Right forelimb (tissue), 1 donor: ENCODE measurements at regions not wholly inside any gene's neighbourhood (a gene's known extent, or its start where the extent isn't known, plus 50 kb on each side); places are given as distances from the start of the nearest gene placed in this dataset.

Source experiments
- DNase-seq: peaks from one replicate; pipeline ENCODE4 v3.0.0-alpha.2; 2018

DNA sequence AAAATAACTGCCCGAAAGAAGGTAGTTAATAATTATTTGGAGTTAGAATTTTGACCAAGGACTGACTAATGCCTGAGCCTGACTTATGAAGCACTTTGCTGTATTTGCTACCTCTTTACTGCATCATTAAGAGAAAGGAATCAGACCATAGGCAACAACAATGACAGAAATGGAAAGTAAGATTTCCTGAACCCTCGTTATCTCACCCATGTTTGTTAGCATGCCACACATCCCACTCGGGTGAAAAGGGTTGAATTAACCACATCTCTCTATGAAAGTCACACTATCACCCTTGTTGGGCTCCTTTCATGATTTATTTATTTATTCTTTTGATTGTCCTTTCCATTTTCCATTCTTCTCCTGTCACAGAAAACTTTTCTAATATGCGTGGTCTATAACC, 59.6 kb downstream of the OLIG3 start:
- no peak for DNase-seq

DNA sequence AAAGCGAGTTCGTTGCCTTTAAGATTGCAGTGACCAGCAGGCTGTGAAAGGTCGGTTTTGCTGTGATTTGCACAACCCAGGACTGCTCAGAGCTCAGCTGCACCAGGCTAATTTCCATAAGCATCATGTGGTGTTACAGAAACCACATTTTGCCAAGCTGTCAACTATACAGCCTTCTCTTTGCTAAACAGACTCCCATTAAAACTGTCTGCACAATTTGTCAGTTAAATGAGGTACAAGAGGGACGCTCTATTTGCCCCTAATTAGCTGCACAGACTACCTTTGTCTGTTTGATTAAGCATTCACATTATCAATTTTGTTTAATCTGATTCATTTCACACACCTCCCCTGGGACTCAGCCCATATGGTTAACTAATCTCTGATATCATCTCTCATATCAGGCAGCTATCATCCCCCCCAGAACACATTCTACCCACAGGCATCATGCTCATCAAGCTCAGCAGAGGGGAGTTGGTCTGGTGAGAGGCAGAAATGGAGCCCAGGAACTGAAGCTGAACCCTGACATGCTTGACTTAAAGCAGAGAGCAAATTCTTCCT, 62.1 kb downstream of the OLIG3 start:
- DNase-seq, result no peak

DNA sequence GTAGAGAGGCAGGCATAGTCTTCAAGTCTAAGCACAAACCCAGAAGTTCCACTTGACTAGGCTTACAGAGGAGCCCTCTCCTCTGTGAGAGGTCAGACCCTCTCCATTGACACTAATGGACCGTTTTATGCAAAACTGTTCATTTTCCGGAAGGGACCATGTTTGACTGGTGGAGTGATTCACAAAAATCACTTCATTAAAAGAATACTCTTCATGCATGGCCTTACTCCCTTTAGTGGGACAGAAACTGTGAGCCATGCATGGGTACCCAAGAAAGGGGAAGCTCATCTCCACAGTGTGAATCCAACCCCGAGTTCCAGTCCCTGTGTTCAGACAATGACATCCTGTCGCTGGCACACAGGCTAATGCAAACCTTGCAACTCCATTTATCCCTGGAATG, 63.2 kb downstream of the OLIG3 start:
- no peak for DNase-seq

DNA sequence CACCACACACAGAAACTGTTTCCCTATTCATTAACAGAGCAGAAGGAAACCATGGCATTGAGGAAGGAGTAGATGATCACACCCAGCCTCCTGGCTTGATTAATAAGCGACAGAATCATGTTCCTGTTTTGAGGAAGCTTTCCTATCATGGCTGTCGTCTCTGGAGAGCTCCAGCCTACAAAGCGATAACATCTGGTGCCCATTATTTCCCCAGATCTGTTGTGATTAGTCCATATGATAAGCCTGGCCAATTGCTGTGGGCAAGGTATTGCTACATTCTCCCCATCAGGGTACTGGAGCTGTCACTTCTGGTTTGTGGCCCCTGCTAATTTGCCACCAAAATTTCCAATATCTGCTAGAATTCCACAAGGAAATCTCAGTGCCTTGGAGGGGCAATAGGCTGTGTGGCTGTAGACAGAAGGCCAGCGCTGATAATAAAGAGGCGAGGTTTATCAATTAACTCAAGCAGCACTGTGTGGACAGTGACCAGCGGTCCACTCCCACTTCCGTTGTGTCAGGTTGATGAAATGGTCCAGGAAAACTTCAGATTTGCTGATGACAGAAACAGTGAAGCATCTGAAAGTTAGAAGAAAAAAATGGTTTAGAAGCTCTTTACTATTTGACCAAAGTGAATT, 66.4 kb downstream of the OLIG3 start:
- no peak for DNase-seq

DNA sequence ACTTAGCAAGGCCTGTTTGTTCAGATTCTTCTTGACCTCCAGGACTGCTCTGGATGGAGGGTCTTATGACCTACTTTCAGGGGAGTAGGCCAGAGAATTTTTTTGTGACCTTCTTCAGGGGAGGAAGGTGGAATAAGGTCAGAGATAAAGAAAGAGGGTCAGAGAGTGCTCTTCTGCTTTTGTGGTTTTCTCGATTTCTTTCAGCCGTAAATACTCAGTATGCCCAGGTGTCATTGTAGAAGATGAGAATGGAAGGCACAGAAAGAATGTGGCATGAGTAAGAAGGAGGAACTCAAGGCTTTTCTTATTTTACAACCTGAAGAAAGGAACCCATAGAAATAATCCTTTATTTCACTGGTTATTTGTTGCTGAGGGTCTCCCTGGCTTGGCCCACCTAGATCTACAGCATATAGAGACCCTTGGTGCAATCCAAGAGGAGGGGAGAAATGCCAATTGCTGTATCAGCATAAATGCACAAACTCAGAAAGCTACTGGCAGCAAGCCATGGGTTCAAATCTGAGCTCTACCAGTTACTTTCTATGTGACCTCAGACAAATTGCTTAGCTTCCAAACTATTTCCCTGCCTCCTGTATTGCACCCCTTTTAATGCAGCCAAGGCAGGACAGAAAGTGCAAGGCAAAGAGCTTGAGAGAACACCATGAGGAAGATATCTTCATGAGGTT, 68.0 kb downstream of the OLIG3 start:
- DNase-seq, result no peak

DNA sequence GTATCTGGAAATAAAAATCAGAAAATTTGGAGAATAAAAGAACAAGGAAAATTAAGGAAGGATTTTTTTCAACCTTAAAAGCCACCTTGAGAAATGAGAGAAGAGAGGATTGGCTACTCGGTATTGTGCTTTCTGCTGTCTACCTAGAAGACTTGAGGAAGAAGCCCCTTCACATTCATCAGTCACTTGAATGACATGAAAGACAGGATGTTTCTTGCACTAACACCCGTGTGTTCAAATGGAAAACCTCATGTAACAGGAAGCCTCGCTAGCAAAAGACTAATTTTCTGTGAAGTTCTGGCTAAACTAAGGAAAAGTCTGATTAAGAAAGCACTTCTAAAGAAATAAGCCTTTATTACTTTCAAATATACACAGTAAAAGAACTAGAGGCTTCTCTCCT, 69.9 kb downstream of the OLIG3 start:
- DNase-seq, result no peak

DNA sequence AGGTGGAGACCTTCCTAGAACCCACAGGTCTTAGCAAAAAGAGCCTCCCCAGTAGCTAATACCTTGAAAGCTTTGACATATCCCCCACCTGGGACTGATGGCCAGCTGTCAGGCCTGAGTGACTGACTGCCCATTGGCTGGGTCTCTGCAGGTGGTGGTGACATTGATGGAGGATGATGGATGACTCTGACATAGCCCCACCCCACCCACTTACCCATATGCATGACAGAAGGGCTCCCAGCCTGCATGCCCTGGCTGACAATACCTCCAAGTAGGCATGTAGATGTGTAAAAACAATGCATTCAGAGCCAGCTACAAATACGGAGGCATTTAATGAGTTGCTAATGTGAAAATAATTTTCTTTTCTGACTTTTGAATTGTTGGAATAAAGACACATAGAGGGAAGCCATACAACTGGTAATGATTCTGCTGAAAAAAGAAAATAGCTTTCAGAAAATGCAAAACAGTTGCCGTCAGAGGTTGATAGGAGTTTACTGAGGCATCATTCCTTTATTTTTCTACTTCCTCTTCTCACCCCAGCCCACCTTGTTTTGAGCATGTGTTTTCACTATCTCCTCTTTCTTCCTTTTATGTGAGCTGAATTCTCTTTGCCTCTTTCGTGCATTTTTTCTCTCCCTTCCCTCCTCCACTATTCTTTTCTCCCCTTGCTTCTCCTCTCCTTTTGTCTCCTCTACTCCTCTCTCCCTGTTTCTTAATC, 70.6 kb downstream of the OLIG3 start:
- no peak for DNase-seq

DNA sequence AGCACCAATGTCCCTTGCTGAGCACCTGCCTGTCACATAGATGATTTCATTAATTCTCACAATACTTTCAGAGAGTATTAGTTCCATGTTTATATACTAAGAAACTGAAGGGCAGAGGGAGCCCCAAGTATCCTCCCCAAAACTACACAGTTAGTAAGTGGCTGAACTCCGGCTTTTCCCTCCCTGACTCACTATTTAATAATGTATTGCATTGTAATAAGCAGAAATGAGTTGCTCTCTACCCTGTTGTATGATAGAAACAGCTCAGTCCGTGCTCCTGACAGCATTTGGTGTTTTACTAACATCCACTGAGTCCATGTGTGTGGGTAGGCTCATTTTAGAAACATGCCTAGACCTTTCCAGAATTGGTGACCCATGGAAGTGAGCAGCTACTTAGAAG, 76.8 kb downstream of the OLIG3 start:
- DNase-seq, result no peak

DNA sequence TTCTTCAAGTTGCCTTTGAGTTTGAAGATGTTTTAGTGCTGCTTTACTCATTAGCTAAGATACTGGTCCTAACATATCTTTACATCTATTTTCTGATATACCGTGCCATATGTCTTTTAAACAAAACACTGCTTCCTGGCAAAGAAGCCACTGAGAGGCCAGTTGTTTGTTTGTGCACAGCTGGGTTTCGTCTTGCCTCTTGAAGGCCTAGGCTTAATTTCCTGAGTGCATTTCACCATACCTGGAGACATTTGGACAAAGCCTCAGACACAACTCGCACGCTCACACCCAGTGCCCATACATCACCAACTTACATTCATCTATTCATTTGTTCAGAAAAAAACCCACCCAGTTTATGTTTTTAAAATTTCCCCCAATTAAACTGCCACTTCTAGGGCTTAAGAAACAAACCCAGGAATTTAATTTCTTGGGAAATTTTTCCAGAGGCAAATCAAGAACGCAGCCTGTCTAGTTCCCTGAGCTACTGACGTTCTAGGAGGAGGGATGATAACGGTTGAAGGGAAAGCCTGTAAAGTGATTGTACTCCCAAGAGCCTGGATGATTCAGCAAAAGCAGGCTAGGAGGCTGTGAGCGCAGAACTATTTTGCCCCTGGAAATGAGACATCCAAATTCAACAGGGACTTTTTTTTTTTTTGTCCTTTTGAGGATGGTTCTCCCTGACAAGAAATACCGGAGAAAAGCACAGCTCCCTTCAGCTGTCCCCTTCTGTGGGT, 77.7 kb downstream of the OLIG3 start:
- no peak for DNase-seq

DNA sequence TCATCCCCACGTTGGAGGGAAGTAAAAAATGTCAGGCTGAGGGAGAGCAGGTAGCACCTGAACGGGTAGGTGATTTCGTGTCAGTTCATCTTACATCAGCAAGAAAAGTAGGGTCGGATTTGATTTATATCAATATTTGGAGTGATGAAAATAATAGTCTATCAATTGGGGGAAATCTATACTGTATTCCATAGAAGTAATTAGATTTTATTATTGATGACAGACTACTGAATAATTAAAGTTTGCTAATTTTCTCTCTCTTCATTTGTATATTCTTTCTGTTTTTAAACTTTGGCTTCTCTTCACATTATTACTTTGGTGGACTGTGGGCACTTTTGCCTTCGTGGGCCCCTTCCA, 78.4 kb downstream of the OLIG3 start:
- DNase-seq, result no peak

DNA sequence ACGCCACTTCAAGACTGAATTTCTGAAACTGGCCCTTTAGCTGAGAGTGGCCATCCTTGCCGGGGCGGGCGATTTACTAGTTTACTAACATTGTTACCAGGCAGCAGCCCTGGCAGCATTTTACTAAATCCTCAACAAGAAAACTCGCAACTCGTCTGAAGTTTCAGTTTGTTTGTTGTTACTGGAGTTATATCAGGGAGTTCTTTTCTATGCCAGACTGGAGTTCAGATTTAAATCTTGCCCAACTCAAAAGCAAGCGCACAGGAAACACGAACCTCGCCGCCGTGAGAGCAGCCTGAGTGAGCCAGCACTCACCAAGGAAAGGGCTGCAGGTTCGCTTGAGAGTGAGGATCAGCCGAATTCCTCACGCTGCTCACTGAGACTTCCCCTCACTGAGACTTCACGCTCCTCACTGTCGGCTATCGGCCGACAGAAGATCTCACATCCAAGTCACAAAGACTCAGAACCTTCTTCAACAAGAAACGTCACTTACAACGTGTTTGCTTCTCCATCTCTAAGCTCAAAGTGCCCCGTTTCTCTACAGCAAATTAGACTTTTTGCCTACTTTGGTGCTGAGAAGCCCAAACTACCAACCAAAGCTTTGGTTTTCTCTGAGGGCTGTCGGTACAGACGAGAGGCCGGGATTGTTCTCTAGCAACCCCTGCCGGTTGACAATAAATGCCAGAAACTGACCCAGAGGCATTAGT, 78.9 kb downstream of the OLIG3 start:
- DNase-seq, result peak; percentile 60

DNA sequence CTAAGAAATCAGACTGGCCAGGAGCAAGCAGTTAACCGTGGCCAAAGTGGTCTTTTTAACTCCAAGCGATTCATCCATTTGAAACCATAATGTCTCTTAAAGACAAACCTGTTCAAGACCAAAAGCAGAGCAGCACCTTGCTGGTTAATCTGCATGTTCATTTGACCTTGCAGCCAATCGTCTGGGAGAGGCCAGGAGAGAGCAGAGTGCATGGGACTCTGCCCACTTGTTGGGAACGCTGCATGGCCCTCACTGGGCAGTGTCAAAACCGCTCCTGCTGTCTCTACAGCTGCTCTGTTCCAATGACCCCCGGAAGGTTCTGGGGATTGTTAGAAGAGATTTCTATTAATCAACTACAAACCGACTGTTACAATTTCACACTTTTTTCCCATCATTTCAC, 79.6 kb downstream of the OLIG3 start:
- DNase-seq, result no peak

DNA sequence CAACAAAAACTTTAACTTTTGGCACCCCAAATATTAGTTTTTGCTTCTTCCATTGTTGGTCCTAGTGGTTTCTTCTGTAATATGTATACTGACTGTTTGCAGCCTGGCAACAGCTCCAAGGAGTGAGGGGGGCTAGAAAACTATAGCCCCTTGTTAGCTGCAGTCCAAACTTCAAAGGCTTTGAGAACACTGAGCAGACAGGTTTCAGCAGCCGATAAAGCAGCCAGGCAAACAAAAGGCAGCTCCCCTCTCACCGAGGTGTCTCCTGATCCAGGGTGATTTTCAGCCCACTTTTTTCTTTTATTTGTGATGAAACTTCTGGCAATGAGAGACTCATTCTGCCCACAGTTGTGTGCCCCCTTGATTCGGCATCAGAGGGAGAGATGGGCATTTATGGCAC, 80.7 kb downstream of the OLIG3 start:
- no peak for DNase-seq

DNA sequence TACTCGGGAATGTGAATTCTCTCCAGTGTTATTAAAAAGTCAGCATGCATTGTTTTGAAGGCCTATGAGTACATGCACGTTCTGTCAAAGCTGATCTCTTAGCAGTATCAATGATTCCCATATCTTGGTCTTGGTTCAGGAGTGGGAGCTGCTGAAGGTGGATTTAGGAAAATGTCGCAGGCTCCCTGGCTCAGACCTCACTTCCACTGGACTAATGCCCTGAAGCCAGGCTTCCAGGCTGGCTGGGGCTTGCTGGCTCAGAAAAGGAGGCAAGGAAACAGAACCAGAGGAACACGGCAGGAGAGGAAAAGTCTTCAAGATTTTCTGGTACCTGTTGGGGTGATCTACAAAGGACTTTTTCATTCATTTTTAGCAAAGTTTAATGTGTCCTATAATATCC, 81.6 kb downstream of the OLIG3 start:
- no peak for DNase-seq

DNA sequence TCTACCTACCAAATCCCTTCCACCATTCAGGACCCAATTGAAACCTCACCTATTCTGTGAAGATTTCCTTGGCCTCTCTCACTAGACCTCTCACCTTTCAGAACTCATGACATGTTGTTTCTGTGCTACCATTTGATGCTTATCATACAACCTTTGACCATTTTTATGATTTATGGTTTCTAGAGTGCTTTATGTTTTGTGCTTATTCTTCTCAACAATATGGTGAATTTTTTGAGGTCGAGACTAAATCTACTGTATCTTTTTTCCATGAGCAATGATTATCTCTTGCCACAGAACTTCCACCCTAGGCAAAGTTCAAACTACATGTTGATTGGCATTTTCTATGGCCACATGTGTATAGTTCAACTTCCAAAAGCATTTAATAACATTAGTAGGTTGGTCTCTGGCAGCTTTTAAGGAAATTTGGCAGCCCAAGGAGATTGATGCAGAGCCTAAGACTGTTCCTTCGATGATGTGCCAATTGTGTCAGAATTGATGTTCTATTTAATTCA, 84.9 kb downstream of the OLIG3 start:
- no peak for DNase-seq

DNA sequence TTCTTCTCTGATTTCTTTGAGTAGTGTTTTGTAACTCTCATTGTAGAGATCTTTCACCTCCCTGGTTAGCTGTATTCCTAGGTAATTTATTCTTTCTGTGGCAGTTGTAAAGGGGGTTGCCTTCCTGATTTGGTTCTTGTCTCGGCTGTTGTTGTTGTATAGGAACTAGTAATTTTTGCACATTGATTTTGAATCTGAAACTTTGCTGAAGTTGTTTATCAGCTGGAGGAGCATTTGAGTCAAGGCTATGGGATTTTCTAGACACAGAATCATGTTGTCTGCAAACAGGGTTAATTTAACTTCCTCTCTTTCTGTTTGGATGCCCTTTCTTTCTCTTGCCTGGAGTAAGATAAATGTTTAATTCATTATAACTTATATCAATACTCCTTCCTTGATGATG, 86.4 kb downstream of the OLIG3 start:
- no peak for DNase-seq

DNA sequence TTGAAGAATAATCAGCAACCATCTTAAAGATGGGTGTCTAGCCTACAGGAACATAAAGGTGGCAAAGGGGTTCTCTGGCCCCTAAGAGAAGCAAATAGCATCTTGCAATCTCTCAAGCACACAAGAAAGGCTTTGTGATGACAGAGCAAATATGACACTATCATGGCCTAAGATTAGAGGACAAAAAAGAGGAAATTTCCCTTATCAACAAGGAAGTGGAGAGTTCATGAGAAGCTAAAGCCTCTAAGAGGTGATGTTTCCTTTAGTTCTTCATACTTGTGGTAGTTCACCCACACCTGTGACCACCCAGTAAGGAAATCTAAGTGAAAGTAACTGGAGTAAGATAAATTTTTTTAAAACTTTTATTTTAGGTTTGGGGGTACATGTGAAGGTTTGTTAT, 88.4 kb downstream of the OLIG3 start:
- no peak for DNase-seq

DNA sequence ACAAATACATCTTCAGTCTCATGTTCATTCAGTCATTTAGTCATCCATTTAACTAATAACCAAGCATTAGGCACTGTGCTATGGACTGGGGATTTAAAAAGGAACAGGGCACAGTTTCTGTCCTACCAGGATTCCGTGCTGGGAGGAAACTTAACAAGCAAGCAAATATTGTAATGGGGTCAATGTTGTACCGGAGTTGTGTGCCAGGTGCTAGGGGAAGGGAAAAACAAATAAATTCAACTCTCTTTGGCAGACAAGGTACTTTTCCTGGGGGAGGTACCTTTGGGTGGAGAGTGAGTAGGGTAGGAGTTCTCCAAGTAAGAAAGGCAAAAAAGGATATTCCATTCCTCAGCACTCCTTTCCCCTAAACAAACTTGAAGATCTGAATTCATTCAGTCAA, 90.3 kb downstream of the OLIG3 start:
- DNase-seq, result no peak

DNA sequence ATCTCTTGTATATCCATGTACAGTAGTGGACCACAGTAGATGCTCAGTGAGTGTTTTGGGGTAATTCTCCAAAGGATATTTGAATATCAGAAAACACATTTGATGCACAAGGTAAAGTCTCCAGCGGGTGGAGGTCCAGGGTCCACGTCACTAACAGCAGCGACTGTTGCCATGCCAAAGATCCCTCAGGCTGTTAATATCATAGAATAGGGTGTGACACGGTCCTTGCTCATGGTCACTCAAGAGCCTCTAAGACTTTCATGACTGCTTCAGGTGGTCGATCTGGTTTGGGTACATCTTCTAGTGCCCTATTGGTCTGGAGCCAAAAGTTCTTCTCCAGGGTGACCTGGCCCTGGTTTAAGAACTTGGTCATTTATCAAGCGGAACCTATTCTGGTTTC, 90.8 kb downstream of the OLIG3 start:
- DNase-seq, result no peak

DNA sequence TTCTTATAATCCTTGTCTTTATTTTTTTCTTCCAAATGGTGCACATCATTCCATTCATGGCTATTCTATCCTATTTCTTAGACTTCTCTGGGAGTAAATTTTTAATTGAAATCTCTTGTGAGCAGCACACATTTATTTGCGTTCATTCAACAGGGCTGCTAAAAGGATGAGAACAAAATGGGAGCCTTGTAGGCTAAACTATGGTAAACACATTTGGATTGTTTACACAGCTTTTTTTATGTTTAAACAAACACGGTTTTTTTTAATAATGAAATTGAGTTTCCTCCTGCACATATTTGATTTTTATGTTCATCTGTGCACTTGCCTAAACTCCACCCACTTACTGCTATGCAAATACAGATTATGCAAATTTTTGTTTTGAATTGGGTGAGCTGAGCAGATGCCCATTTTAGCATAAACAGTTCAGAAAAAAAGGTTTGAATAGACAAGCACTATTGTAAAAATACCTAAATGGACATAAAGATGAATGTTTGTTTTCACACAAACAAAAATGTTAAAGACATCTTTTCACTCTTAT, 92.0 kb downstream of the OLIG3 start:
- DNase-seq, result no peak

DNA sequence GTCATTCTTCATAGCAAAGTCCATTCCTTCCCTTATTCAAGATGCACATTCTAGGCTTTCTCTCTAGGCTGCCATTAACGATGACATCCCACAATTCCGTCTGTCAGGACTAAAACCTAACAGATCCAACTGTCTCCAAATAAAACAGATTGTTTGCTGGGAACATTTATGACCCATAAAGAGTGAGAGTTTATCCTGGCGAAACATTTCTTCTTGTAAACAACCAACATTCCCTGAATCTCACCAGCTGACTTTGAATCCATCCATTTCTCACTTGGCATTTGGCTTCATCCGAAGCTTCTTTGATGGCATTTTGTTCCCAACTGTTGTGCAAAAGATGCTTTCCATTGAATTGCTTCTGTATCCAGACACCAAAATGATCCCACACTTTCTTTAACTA, 93.1 kb downstream of the OLIG3 start:
- DNase-seq, result no peak

DNA sequence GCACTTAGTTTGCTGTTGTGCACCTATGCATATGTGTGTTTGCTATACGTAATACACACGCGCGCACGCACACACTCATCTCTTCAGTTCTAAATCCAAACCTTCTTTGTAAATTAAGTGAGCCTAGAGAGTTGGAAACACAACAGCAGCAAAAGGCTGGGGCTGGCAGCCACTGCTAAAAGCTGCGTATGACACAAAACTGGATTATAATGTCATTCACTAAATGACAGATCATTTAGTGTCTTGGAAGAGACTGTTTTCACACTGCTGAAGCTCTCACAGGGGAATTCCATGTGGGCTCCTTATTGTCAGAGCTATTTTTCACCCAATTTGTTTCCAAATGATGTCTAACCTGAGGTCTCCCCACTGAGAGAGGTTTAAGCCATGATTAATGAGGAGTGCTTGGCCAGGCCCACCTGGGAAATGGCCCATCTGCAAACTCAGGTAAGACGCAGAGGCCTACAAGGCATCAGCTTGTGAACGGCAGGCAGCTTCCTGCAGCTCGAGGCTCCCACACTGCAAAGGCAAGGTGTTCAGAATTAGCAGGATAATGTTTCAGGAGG, 94.2 kb downstream of the OLIG3 start:
- no peak for DNase-seq
